ENCODE measurements at regions not wholly inside any gene's neighbourhood (a gene's known extent, or its start where the extent isn't known, plus 50 kb on each side); places are given as distances from the start of the nearest gene placed in this dataset.

DNA sequence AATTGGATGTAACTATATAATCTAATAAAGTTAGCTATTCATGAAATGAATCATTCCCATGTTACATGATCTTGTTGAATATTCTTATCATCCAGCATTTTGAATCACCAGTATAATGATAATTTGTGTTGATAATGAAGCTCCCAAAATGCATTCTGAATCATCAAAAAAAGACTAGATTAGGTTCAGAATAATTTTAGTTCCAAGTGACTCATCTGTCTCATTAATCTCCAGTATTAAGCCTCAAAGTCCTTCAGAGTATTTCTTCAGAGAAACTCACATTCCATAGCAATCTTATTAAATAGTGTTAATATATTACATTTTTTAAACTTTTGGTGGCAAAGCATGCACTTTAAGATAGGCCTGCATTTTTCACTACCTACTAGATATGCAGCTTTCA is 207.5 kb downstream of the SLITRK5 start:
- H3K4me3 Mint-ChIP-seq (ENCODE audit: unreplicated experiment) = no peak overlapping the region
- H3K36me3 Mint-ChIP-seq (ENCODE audit: unreplicated experiment) = no peaks in the 10 kb centered on the region
- H3K4me1 Mint-ChIP-seq (ENCODE audit: low read depth, unreplicated experiment) = no peaks in the 10 kb centered on the region
- H3K27me3 Mint-ChIP-seq (ENCODE audit: unreplicated experiment) = no peaks in the 10 kb centered on the region
- no peaks in the 10 kb centered on the region for H3K9me3 Mint-ChIP-seq (ENCODE audit: unreplicated experiment)
- no peak overlapping the region for H3K27ac Mint-ChIP-seq (ENCODE audit: unreplicated experiment)
- TF ChIP-seq, protein P1, sequence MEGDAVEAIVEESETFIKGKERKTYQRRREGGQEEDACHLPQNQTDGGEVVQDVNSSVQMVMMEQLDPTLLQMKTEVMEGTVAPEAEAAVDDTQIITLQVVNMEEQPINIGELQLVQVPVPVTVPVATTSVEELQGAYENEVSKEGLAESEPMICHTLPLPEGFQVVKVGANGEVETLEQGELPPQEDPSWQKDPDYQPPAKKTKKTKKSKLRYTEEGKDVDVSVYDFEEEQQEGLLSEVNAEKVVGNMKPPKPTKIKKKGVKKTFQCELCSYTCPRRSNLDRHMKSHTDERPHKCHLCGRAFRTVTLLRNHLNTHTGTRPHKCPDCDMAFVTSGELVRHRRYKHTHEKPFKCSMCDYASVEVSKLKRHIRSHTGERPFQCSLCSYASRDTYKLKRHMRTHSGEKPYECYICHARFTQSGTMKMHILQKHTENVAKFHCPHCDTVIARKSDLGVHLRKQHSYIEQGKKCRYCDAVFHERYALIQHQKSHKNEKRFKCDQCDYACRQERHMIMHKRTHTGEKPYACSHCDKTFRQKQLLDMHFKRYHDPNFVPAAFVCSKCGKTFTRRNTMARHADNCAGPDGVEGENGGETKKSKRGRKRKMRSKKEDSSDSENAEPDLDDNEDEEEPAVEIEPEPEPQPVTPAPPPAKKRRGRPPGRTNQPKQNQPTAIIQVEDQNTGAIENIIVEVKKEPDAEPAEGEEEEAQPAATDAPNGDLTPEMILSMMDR (IDR thresholded peaks at IDR 0.05; ENCODE audit: partially characterized antibody, unreplicated experiment) = no peak
- DNase-seq = no peak

DNA sequence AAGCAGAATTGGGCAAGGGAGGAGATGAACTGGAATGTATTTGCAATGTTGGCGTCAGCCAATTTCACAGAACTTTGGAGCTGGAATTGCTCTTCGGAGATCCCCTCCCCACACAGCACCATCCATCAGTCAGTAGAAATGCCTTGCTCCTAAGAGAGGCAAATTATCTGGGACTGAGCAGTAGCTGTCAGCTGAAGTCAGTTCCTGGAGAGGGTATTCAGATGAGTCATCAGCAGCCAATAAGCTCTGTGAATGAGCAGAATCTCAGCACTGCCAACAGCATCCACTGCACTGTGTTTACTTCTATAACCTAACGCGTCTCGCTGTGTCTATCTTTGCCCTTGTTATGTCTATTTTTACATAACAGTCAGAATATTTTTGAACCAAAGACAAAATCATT is 213.7 kb downstream of the SLITRK5 start:
- Mint-ChIP-seq H3K27ac (ENCODE audit: unreplicated experiment) (no peak overlapping the region), H3K9me3 (ENCODE audit: unreplicated experiment) (no peaks in the 10 kb centered on the region), H3K4me1 (ENCODE audit: low read depth, unreplicated experiment) (no peaks in the 10 kb centered on the region), H3K4me3 (ENCODE audit: unreplicated experiment) (no peak overlapping the region), H3K36me3 (ENCODE audit: unreplicated experiment) (no peaks in the 10 kb centered on the region), H3K27me3 (ENCODE audit: unreplicated experiment) (no peaks in the 10 kb centered on the region)
- no peak for DNase-seq
- TF ChIP-seq, protein P1 (IDR thresholded peaks at IDR 0.05; ENCODE audit: partially characterized antibody, unreplicated experiment) = no peak

DNA sequence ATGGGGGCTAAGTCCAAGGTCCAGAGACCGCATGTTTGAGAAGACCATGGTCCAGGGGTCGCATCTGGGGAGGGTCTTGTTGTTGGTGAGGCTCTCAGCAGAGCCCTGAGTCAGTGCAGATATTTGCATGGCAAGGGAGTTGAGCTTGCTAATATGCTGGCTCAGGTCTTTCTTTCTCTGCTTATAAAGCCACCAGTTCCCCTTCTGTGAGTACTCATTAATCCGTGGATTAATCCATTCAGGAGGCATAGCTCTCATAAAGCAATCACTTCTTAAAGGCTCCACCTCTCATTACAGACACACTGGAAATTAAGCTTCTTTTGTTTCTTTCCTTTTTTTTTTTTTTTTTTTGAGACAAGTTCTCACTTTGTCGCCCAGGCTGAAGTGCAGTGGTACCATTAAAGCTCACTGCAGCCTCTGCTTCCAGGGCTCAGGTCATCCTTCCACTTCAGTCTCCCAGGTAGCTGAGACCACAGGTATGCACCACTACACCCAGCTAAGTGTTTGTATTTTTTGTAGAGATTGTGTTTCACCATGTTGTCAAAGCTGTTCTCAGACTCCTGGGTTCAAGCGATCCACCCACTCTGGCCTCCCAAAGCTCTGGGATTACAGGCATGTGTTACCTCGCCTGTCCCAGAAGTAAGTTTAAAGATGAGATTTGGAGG is 216.4 kb downstream of the SLITRK5 start:
- Mint-ChIP-seq H3K27me3 (ENCODE audit: unreplicated experiment) (peaks cover 3% of the 10 kb centered on the region), H3K4me3 (ENCODE audit: unreplicated experiment) (no peak overlapping the region), H3K9me3 (ENCODE audit: unreplicated experiment) (no peaks in the 10 kb centered on the region), H3K4me1 (ENCODE audit: low read depth, unreplicated experiment) (no peaks in the 10 kb centered on the region), H3K27ac (ENCODE audit: unreplicated experiment) (no peak overlapping the region), H3K36me3 (ENCODE audit: unreplicated experiment) (no peaks in the 10 kb centered on the region)
- DNase-seq = no peak
- TF ChIP-seq, protein P1 (IDR thresholded peaks at IDR 0.05; ENCODE audit: partially characterized antibody, unreplicated experiment) = no peak

DNA sequence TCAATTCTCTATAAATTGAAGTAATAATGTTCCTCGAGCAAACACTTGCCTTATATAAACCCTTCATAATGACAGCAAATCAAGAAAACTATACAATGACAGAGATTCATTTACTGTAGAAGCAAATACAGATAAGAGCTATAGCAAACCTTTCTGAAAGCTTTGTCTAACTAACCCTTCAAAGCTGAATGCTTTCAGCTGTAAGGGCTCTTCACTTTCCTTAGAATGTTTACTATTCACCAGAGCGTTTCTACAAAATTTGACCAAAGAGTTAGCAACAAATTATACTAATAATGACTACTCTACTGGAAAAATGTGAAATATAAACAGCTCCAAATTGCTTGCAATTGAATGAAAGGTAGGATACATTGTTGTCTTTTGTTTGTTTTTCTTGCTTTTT is 218.1 kb downstream of the SLITRK5 start:
- Mint-ChIP-seq H3K27ac (ENCODE audit: unreplicated experiment) (no peak overlapping the region), H3K9me3 (ENCODE audit: unreplicated experiment) (no peaks in the 10 kb centered on the region), H3K4me1 (ENCODE audit: low read depth, unreplicated experiment) (no peaks in the 10 kb centered on the region), H3K27me3 (ENCODE audit: unreplicated experiment) (peaks cover 3% of the 10 kb centered on the region), H3K36me3 (ENCODE audit: unreplicated experiment) (no peaks in the 10 kb centered on the region), H3K4me3 (ENCODE audit: unreplicated experiment) (no peak overlapping the region)
- no peak for DNase-seq
- TF ChIP-seq, protein P1 (IDR thresholded peaks at IDR 0.05; ENCODE audit: partially characterized antibody, unreplicated experiment) = no peak

DNA sequence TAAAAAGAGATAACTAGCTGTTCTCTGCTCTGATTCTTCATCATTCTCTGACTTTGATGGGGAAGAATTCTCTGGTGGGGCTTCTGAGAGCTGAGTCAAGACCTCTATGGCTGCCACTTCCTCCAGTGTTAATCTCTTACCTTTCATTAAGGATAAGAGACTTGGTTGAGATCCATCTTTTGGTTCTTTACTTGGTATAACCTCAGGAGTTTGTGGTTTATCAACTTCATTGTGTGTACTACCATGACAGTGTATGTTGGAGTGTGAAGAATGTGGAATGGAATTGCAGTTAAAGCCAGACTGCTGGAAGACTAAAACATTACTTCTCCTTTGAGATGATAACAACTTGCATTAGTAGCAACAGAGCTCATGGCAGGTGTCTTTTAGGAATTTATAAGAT is 222.0 kb downstream of the SLITRK5 start:
- Mint-ChIP-seq H3K9me3 (ENCODE audit: unreplicated experiment) (no peaks in the 10 kb centered on the region), H3K4me1 (ENCODE audit: low read depth, unreplicated experiment) (no peaks in the 10 kb centered on the region), H3K27me3 (ENCODE audit: unreplicated experiment) (peaks cover 3% of the 10 kb centered on the region), H3K36me3 (ENCODE audit: unreplicated experiment) (no peaks in the 10 kb centered on the region), H3K4me3 (ENCODE audit: unreplicated experiment) (no peak overlapping the region), H3K27ac (ENCODE audit: unreplicated experiment) (no peak overlapping the region)
- TF ChIP-seq, protein P1 (IDR thresholded peaks at IDR 0.05; ENCODE audit: partially characterized antibody, unreplicated experiment) = no peak
- no peak for DNase-seq
